WTC11 (cell line): ENCODE measurements at regions not wholly inside any gene's neighbourhood (a gene's known extent, or its start where the extent isn't known, plus 50 kb on each side); places are given as distances from the start of the nearest gene placed in this dataset.

Source experiments
- RELA ChIP-seq: sonication (generic); formaldehyde crosslinking; IDR thresholded peaks from 2 replicates; pipeline ENCODE4 v1.8.1; 2022; ENCODE audit warnings: missing genetic modification reagents, mild to moderate bottlenecking, borderline replicate concordance
- TCF7 ChIP-seq: sonication (generic); formaldehyde crosslinking; IDR thresholded peaks from 2 replicates; pipeline ENCODE4 v1.8.0; 2022; ENCODE audit warnings: mild to moderate bottlenecking, low read depth, missing genetic modification reagents, moderate library complexity

DNA sequence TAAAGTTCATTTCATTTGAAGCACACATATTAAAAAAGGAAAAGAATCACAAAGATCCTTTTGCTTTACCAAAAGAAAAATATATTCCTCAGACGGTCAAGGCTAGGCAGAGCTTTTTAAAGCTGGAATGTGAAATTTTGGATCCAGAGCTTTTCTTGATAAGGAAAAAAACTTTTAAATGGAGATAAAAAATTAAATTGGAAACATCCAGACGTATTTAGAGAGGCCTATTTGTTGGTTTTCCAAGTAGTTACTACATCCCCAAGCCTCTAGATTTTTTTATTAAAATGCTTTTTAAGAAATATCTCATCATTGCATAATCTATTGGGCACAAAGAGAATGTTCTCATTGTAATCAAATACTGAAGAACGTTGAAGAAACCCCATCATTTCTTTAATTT, 385.7 kb upstream of the CITED2 start:
- TF ChIP-seq RELA (CRISPR knock-in tag) (no peak), TCF7 (CRISPR knock-in tag) (no peak)
